GM12878 (cell line): ENCODE measurements at regions not wholly inside any gene's neighbourhood (a gene's known extent, or its start where the extent isn't known, plus 50 kb on each side); places are given as distances from the start of the nearest gene placed in this dataset.

Experiments used
- ATAC-seq: fragments of 200-7000 bp; cut with Tn5 transposase; 3 replicates; pipeline ENCODE4 v1.9.1; 2020; ENCODE audit warnings: mild to moderate bottlenecking, moderate library complexity
- BruUV-seq: library from RNA; stranded (reverse); fragments of 400-500 nt; replicated peaks from 2 replicates; lab custom pipeline; 2021; lab: Mats Ljungman, UMichigan
- CTCF ChIA-PET: fragments of 300-600 bp; sonication (Branson Sonifier 250); formaldehyde crosslinking; extraction: SDS; loops from one replicate; lab custom pipeline; 2021; ENCODE audit warnings: inconsistent platforms; lab: Yijun Ruan, JAX
- POLR2A ChIA-PET: fragments of 350-600 bp; formaldehyde crosslinking; extraction: SDS; loops from one replicate; lab custom pipeline; 2021; ENCODE audit warnings: inconsistent platforms; lab: Charles Lee
- RAD21 ChIA-PET: fragments of 300-600 bp; sonication (Branson Sonifier 250); formaldehyde crosslinking; loops from one replicate; lab custom pipeline; 2023; ENCODE audit warnings: antibody characterized with exemption; ENCODE audit not compliant: unreplicated experiment; lab: Charles Lee
- SMC1A ChIA-PET: fragments of 300-600 bp; sonication (Branson Sonifier 250); formaldehyde crosslinking; loops from one replicate; lab custom pipeline; 2023; ENCODE audit not compliant: unreplicated experiment, uncharacterized antibody; lab: Charles Lee
- DNase-seq: peaks from one replicate; pipeline ENCODE4 v3.0.0-alpha.2; 2011; ENCODE audit warnings: low read depth, low spot score
- FAIRE-seq: peaks from 3 replicates; lab custom pipeline; 2011; peaks lifted over from hg19 to GRCh38; lab: Jason Lieb, UNC
- H2AFZ ChIP-seq: 2 replicates; pipeline ENCODE4 v1.6.0; 2011; ENCODE audit warnings: low read depth, low read length, control low read depth; ENCODE audit not compliant: control insufficient read depth
- H3K27ac ChIP-seq: 2 replicates; pipeline ENCODE4 v1.5.1; 2011; ENCODE audit warnings: control low read depth; ENCODE audit not compliant: control insufficient read depth, insufficient read depth
- H3K27me3 ChIP-seq, 2 experiments: replicated peaks in 1 of 2; 2 replicates each; pipeline versions ENCODE4 v1.6.0 to v1.6.1; 2011; ENCODE audit warnings: low read length in 1 of 2; ENCODE audit not compliant: control insufficient read depth in 2 of 2, insufficient read depth in 2 of 2
- H3K36me3 ChIP-seq, 2 experiments: 2 replicates each; pipeline ENCODE4 v1.5.1; 2011; ENCODE audit warnings: low read length in 1 of 2; ENCODE audit not compliant: control insufficient read depth in 2 of 2, insufficient read depth in 2 of 2
- H3K4me1 ChIP-seq: 2 replicates; pipeline ENCODE4 v1.6.1; 2011; ENCODE audit warnings: mild to moderate bottlenecking, low read length, moderate library complexity, mixed read lengths; ENCODE audit not compliant: control insufficient read depth, insufficient read depth
- H3K4me2 ChIP-seq: 2 replicates; pipeline ENCODE4 v1.6.0; 2011; ENCODE audit warnings: control low read depth; ENCODE audit not compliant: control insufficient read depth, insufficient read depth
- H3K4me3 ChIP-seq: fragments of 200-600 bp; sonication (generic); 2 replicates; pipeline ENCODE4 v1.5.1; 2016
- H3K79me2 ChIP-seq: 2 replicates; pipeline ENCODE4 v1.6.0; 2011; ENCODE audit warnings: low read length; ENCODE audit not compliant: control insufficient read depth, insufficient read depth
- H3K9ac ChIP-seq: 2 replicates; pipeline ENCODE4 v1.8.0; 2011; ENCODE audit warnings: low read length, control low read depth, mixed read lengths; ENCODE audit not compliant: control insufficient read depth, insufficient read depth
- H3K9me3 ChIP-seq: replicated peaks from 3 replicates; pipeline ENCODE4 v1.5.1; 2011; ENCODE audit warnings: mild to moderate bottlenecking, low read length; ENCODE audit not compliant: control insufficient read depth, insufficient read depth
- H4K20me1 ChIP-seq: 2 replicates; pipeline ENCODE4 v1.6.0; 2011; ENCODE audit not compliant: control insufficient read depth, insufficient read depth
- ASH2L ChIP-seq: fragments of 300-600, 200-600 bp; sonication (generic); IDR thresholded peaks from 2 replicates; pipeline ENCODE4 v1.6.1; 2017; ENCODE audit warnings: low read depth, mild to moderate bottlenecking, borderline replicate concordance
- BHLHE40 ChIP-seq, 2 experiments: fragments of 450-650 bp in 1 of 2; IDR thresholded peaks; 2 replicates each; pipeline ENCODE4 v1.6.1; 2011 to 2017; ENCODE audit warnings: low read depth in 2 of 2, borderline replicate concordance in 1 of 2, improper control_type of control experiment in 1 of 2, low read length in 1 of 2, mild to moderate bottlenecking in 1 of 2
- CBX5 ChIP-seq: sonication (generic); IDR thresholded peaks from 2 replicates; pipeline ENCODE4 v1.6.1; 2016; ENCODE audit warnings: low read depth, moderate library complexity, mild to moderate bottlenecking, inconsistent platforms
- CEBPZ ChIP-seq: fragments of 150-350 bp; IDR thresholded peaks from 2 replicates; pipeline ENCODE4 v1.6.1; 2016; ENCODE audit warnings: low read depth, low read length
- DPF2 ChIP-seq: fragments of 450-650 bp; IDR thresholded peaks from 2 replicates; pipeline ENCODE4 v1.6.1; 2017; ENCODE audit warnings: mild to moderate bottlenecking
- HDAC6 ChIP-seq: fragments of 200-600 bp; sonication (generic); IDR thresholded peaks from one replicate; pipeline ENCODE4 v1.8.0; 2017; ENCODE audit warnings: antibody characterized with exemption; ENCODE audit not compliant: unreplicated experiment
- LARP7 ChIP-seq: fragments of 450-650 bp; IDR thresholded peaks from 2 replicates; pipeline ENCODE4 v1.6.1; 2017; ENCODE audit warnings: mild to moderate bottlenecking
- MAX ChIP-seq: IDR thresholded peaks from 2 replicates; pipeline ENCODE4 v1.6.1; 2012; ENCODE audit warnings: low read depth, low read length, improper control_type of control experiment
- MTA3 ChIP-seq: IDR thresholded peaks from 2 replicates; pipeline ENCODE4 v1.6.1; 2012; ENCODE audit warnings: low read length, inconsistent platforms, borderline replicate concordance
- NBN ChIP-seq: fragments of 450-650 bp; IDR thresholded peaks from 2 replicates; pipeline ENCODE4 v1.6.1; 2016
- POU2F2 ChIP-seq: IDR thresholded peaks from 3 replicates; pipeline ENCODE4 v1.6.1; 2011; ENCODE audit warnings: low read depth, mild to moderate bottlenecking, low read length, borderline replicate concordance
- SP1 ChIP-seq: IDR thresholded peaks from one replicate; pipeline ENCODE4 v1.6.1; 2011; ENCODE audit warnings: low read depth, low read length
- SREBF1 ChIP-seq: IDR thresholded peaks from 2 replicates; pipeline ENCODE4 v1.6.1; 2012; ENCODE audit warnings: mild to moderate bottlenecking, low read length
- SREBF2 ChIP-seq: IDR thresholded peaks from 2 replicates; pipeline ENCODE4 v1.6.1; 2012; ENCODE audit warnings: mild to moderate bottlenecking, low read length
- WGBS: methylation state at CpG from one replicate; pipeline ENCODE4 v1.1.6; 2016; ENCODE audit warnings: low lambda C conversion rate; ENCODE audit not compliant: insufficient replicate concordance, insufficient coverage; ENCODE audit errors: missing lambda C conversion rate; 5-methylcytosine and 5-hydroxymethylcytosine counted together
- in situ Hi-C: fragments of 300-500 bp; cut with MboI; formaldehyde crosslinking; loops from 9 replicates; pipeline ENCODE4 v1.14.3; 2018; ENCODE audit warnings: mixed read lengths
- intact Hi-C: fragments of 100-400 bp; cut with micrococcal nuclease; formaldehyde crosslinking; loops from one replicate; pipeline ENCODE4 v1.14.2; 2022; ENCODE audit not compliant: unreplicated experiment
- TF ChIP-seq, protein P1 (sequence below): fragments of 450-650 bp; IDR thresholded peaks from 2 replicates; pipeline ENCODE4 v1.6.1; 2017; ENCODE audit warnings: mild to moderate bottlenecking, moderate library complexity
- TF ChIP-seq, protein P2 (sequence below): IDR thresholded peaks from 2 replicates; pipeline ENCODE4 v1.6.1; 2011; ENCODE audit warnings: borderline replicate concordance, low read depth, mild to moderate bottlenecking, moderate library complexity, low read length; ENCODE audit not compliant: insufficient read depth, poor library complexity, severe bottlenecking

- TF ChIP-seq, protein P1, sequence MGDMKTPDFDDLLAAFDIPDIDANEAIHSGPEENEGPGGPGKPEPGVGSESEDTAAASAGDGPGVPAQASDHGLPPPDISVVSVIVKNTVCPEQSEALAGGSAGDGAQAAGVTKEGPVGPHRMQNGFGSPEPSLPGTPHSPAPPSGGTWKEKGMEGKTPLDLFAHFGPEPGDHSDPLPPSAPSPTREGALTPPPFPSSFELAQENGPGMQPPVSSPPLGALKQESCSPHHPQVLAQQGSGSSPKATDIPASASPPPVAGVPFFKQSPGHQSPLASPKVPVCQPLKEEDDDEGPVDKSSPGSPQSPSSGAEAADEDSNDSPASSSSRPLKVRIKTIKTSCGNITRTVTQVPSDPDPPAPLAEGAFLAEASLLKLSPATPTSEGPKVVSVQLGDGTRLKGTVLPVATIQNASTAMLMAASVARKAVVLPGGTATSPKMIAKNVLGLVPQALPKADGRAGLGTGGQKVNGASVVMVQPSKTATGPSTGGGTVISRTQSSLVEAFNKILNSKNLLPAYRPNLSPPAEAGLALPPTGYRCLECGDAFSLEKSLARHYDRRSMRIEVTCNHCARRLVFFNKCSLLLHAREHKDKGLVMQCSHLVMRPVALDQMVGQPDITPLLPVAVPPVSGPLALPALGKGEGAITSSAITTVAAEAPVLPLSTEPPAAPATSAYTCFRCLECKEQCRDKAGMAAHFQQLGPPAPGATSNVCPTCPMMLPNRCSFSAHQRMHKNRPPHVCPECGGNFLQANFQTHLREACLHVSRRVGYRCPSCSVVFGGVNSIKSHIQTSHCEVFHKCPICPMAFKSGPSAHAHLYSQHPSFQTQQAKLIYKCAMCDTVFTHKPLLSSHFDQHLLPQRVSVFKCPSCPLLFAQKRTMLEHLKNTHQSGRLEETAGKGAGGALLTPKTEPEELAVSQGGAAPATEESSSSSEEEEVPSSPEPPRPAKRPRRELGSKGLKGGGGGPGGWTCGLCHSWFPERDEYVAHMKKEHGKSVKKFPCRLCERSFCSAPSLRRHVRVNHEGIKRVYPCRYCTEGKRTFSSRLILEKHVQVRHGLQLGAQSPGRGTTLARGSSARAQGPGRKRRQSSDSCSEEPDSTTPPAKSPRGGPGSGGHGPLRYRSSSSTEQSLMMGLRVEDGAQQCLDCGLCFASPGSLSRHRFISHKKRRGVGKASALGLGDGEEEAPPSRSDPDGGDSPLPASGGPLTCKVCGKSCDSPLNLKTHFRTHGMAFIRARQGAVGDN = no peak
Measured at GRCh38 chr13:78065141-78065540, 146.5 kb upstream of the EDNRB start (continued).

DNA sequence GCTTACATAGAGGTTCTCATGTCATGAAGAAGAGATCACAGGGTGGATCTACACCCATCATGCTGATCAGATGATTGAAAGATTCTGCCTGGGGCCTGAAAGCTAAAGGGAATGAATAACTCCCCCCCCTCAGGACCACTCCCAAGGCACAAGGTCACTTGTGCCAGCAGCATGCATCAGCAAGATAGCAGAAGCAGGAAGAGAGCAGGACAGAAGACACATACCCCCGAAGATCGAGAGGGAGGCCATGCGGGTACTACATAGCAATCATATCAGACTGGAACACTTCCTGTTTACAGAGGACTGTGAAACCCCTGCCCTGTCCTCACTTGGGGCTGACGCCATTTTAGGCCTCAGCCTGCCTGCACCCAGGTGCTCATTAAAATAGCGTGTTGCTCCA is 143.2 kb upstream of the EDNRB start:
- Histone ChIP-seq H3K4me3 (no peak overlapping the region), H3K36me3 (no peaks in the 10 kb centered on the region), H3K27ac (no peak overlapping the region), H3K4me1 (no peaks in the 10 kb centered on the region), H3K27me3 (no peaks in the 10 kb centered on the region), H3K79me2 (no peaks in the 10 kb centered on the region), H3K9ac (no peak overlapping the region), H4K20me1 (no peaks in the 10 kb centered on the region), H3K4me2 (no peak overlapping the region), H3K9me3 (no peaks in the 10 kb centered on the region; the same call in 2 of the 3 replicates), H2AFZ (no peak overlapping the region)
- DNase-seq (no peak), FAIRE-seq (no peak), ATAC-seq (peak; percentile 16; the same call in 1 of the 3 replicates)
- CTCF ChIA-PET = no interaction called here
- POLR2A ChIA-PET = no interaction called here
- no TSS peak for BruUV-seq
- RAD21 ChIA-PET = no interaction called here
- in situ Hi-C loops = no loop called here
- SMC1A ChIA-PET = no interaction called here
- intact Hi-C loops = no loop called here
- WGBS = 35% methylated on average over 5 of the region's 5 CpGs
- TF ChIP-seq NBN (no peak), MTA3 (no peak), MAX (no peak), POU2F2 (no peak), BHLHE40 (IDR thresholded peaks at IDR 0.05; ENCODE audit: borderline replicate concordance in 1 of 2, low read depth in 2 of 2, low read length in 1 of 2) (no peak), DPF2 (no peak), ASH2L (no peak), LARP7 (no peak), SREBF1 (no peak), SREBF2 (no peak), HDAC6 (no peak), SP1 (no peak), CBX5 (no peak), CEBPZ (no peak)
- TF ChIP-seq, protein P2, sequence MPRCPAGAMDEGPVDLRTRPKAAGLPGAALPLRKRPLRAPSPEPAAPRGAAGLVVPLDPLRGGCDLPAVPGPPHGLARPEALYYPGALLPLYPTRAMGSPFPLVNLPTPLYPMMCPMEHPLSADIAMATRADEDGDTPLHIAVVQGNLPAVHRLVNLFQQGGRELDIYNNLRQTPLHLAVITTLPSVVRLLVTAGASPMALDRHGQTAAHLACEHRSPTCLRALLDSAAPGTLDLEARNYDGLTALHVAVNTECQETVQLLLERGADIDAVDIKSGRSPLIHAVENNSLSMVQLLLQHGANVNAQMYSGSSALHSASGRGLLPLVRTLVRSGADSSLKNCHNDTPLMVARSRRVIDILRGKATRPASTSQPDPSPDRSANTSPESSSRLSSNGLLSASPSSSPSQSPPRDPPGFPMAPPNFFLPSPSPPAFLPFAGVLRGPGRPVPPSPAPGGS = no peak
